ENCODE measurements at regions not wholly inside any gene's neighbourhood (a gene's known extent, or its start where the extent isn't known, plus 50 kb on each side); places are given as distances from the start of the nearest gene placed in this dataset.

GRCh38 chr20:41874658-41875057, 256.5 kb upstream of the CHD6 start:
- H3K27me3 ChIP-seq = no peaks in the 10 kb centered on the region
- 44 to 58% methylated on average over 1 of the region's 1 CpG for WGBS, 2 donors
- DNase-seq = no peak
- H3K27ac ChIP-seq = no peak overlapping the region
- H3K9me3 ChIP-seq = no peaks in the 10 kb centered on the region
- intact Hi-C loops (cut with DNase I; ENCODE audit: low total_unique reads) = no loop called here
- TF ChIP-seq POLR2A (IDR thresholded peaks at IDR 0.05) (no peak), CTCF (IDR thresholded peaks at IDR 0.05) (no peak)
- no peaks in the 10 kb centered on the region for H3K36me3 ChIP-seq (ENCODE audit: low read depth, missing control alignments)
- no peaks in the 10 kb centered on the region for H3K4me1 ChIP-seq
- H3K4me3 ChIP-seq = no peak overlapping the region

GRCh38 chr20:41872930-41873329, 254.8 kb upstream of the CHD6 start:
- no peaks in the 10 kb centered on the region for H3K9me3 ChIP-seq
- 61 to 83% methylated on average over 4 of the region's 4 CpGs for WGBS, 2 donors
- no peaks in the 10 kb centered on the region for H3K4me1 ChIP-seq
- intact Hi-C loops (cut with DNase I; ENCODE audit: low total_unique reads) = no loop called here
- DNase-seq = no peak
- no peak overlapping the region for H3K4me3 ChIP-seq
- no peak for TF ChIP-seq POLR2A (IDR thresholded peaks at IDR 0.05)
- TF ChIP-seq CTCF (IDR thresholded peaks at IDR 0.05) = no peak
- H3K36me3 ChIP-seq (ENCODE audit: low read depth, missing control alignments) = no peaks in the 10 kb centered on the region
- no peak overlapping the region for H3K27ac ChIP-seq
- H3K27me3 ChIP-seq = no peaks in the 10 kb centered on the region

GRCh38 chr20:41870869-41871462, 252.8 kb upstream of the CHD6 start:
- TF ChIP-seq POLR2A (IDR thresholded peaks at IDR 0.05) (no peak), CTCF (IDR thresholded peaks at IDR 0.05) (no peak)
- Histone ChIP-seq H3K27me3 (no peaks in the 10 kb centered on the region), H3K9me3 (no peaks in the 10 kb centered on the region), H3K27ac (no peak overlapping the region), H3K4me3 (no peak overlapping the region), H3K4me1 (no peaks in the 10 kb centered on the region), H3K36me3 (ENCODE audit: low read depth, missing control alignments) (no peaks in the 10 kb centered on the region)
- no peak for DNase-seq
- intact Hi-C loops (cut with DNase I; ENCODE audit: low total_unique reads) = no loop called here
- 60 to 73% methylated on average over 3 of the region's 3 CpGs for WGBS, 2 donors

- 68 to 72% methylated on average over 2 of the region's 2 CpGs for WGBS, 2 donors
- H3K27me3 ChIP-seq = no peaks in the 10 kb centered on the region
- no peak overlapping the region for H3K4me3 ChIP-seq
- no peaks in the 10 kb centered on the region for H3K9me3 ChIP-seq
- no peak for TF ChIP-seq CTCF (IDR thresholded peaks at IDR 0.05)
- no peak for TF ChIP-seq POLR2A (IDR thresholded peaks at IDR 0.05)
- DNase-seq = no peak
- H3K4me1 ChIP-seq = no peaks in the 10 kb centered on the region
- intact Hi-C loops (cut with DNase I; ENCODE audit: low total_unique reads) = no loop called here
- H3K36me3 ChIP-seq (ENCODE audit: low read depth, missing control alignments) = no peaks in the 10 kb centered on the region
- H3K27ac ChIP-seq = no peak overlapping the region
Measured at GRCh38 chr20:41869261-41869660, 251.1 kb upstream of the CHD6 start.

- H3K36me3 ChIP-seq (ENCODE audit: low read depth, missing control alignments) = no peaks in the 10 kb centered on the region
- intact Hi-C loops (cut with DNase I; ENCODE audit: low total_unique reads) = no loop called here
- H3K27me3 ChIP-seq = no peaks in the 10 kb centered on the region
- no peak for TF ChIP-seq POLR2A (IDR thresholded peaks at IDR 0.05)
- DNase-seq = no peak
- no peaks in the 10 kb centered on the region for H3K9me3 ChIP-seq
- 78 to 86% methylated on average over 3 of the region's 3 CpGs for WGBS, 2 donors
- H3K4me3 ChIP-seq = no peak overlapping the region
- H3K4me1 ChIP-seq = no peaks in the 10 kb centered on the region
- no peak overlapping the region for H3K27ac ChIP-seq
Measured at GRCh38 chr20:41865938-41866337, 247.8 kb upstream of the CHD6 start.

Data from testis (tissue), 2 donors.